HG03520 (cell line): ENCODE measurements at regions not wholly inside any gene's neighbourhood (a gene's known extent, or its start where the extent isn't known, plus 50 kb on each side); places are given as distances from the start of the nearest gene placed in this dataset.
"Not testable (repeated sequence)": the region's sequence is repeated elsewhere in the genome, so short reads cannot be mapped to it uniquely, and the experiment has no call there.

Source experiments
- ATAC-seq: cut with Tn5 transposase; IDR thresholded peaks from one replicate; pipeline ENCODE4 v1.9.1; 2021; ENCODE audit warnings: mild to moderate bottlenecking, moderate library complexity; ENCODE audit not compliant: unreplicated experiment

- ATAC-seq: no peak
Measured at GRCh38 chr1:119251751-119252150, 111.3 kb upstream of the WARS2 start.

GRCh38 chr1:119253366-119253765, 112.9 kb upstream of the WARS2 start:
- ATAC-seq: no peak

GRCh38 chr1:119254067-119254720, 113.7 kb upstream of the WARS2 start:
- no peak for ATAC-seq

GRCh38 chr1:119256089-119256488, 112.5 kb upstream of the HAO2 start:
- not testable (repeated sequence) for ATAC-seq

GRCh38 chr1:119260506-119260905, 108.1 kb upstream of the HAO2 start:
- ATAC-seq: no peak

GRCh38 chr1:119266386-119266785, 102.2 kb upstream of the HAO2 start:
- peak; percentile 93 for ATAC-seq

- ATAC-seq: no peak
Measured at GRCh38 chr1:119266858-119267257, 101.7 kb upstream of the HAO2 start.

- ATAC-seq: not testable (repeated sequence)
Measured at GRCh38 chr1:119267288-119267687, 101.3 kb upstream of the HAO2 start.

- ATAC-seq: no peak
Measured at GRCh38 chr1:119268879-119269278, 99.7 kb upstream of the HAO2 start.

- no peak for ATAC-seq
Measured at GRCh38 chr1:119275145-119276134, 93.1 kb upstream of the HAO2 start.

- no peak for ATAC-seq
Measured at GRCh38 chr1:119276558-119276957, 92.0 kb upstream of the HAO2 start.

GRCh38 chr1:119279456-119280381, 88.9 kb upstream of the HAO2 start:
- no peak for ATAC-seq

GRCh38 chr1:119285482-119285881, 83.1 kb upstream of the HAO2 start:
- no peak for ATAC-seq

- ATAC-seq: peak; percentile 75
Measured at GRCh38 chr1:119286587-119287181, 81.9 kb upstream of the HAO2 start.

- no peak for ATAC-seq
Measured at GRCh38 chr1:119288751-119289150, 79.8 kb upstream of the HAO2 start.

- ATAC-seq: no peak
Measured at GRCh38 chr1:119290297-119290696, 78.3 kb upstream of the HAO2 start.

- ATAC-seq: no peak
Measured at GRCh38 chr1:119291611-119292206, 76.9 kb upstream of the HAO2 start.

- no peak for ATAC-seq
Measured at GRCh38 chr1:119293797-119294196, 74.8 kb upstream of the HAO2 start.

GRCh38 chr1:119294199-119294598, 74.4 kb upstream of the HAO2 start:
- ATAC-seq: no peak

GRCh38 chr1:119294722-119295121, 73.9 kb upstream of the HAO2 start:
- no peak for ATAC-seq
